ENCODE measurements at regions not wholly inside any gene's neighbourhood (a gene's known extent, or its start where the extent isn't known, plus 50 kb on each side); places are given as distances from the start of the nearest gene placed in this dataset.

GRCh38 chr2:13923823-13924222, 708.7 kb upstream of the LRATD1 start:
- DNase-seq (ENCODE audit: low read depth in 1 of 2, low spot score in 2 of 2) (no peak), FAIRE-seq (no peak)
- no peaks in the 10 kb centered on the region for H3K79me2 ChIP-seq (ENCODE audit: control insufficient read depth in 1 of 2, insufficient read depth in 2 of 2, low read length in 2 of 2)
- H4K20me1 ChIP-seq (replicated peaks in 1 of 2; ENCODE audit: control insufficient read depth in 1 of 2, insufficient read depth in 2 of 2, low read length in 2 of 2) = no peaks in the 10 kb centered on the region
- no peak overlapping the region for H3K14ac ChIP-seq (ENCODE audit: insufficient read length)
- H3K9me3 ChIP-seq (ENCODE audit: insufficient read depth in 2 of 2, low read depth in 1 of 2, low read length in 1 of 2) = peaks cover 0 to 3% of the 10 kb centered on the region in 2 experiments; a peak in 1 of 4 replicates
- no peak overlapping the region for H4K91ac ChIP-seq (replicated peaks; ENCODE audit: insufficient read length, low read length)
- no peaks in the 10 kb centered on the region for H3K79me1 ChIP-seq (ENCODE audit: low read depth, low read length)
- no peak overlapping the region for H3K4me2 ChIP-seq (ENCODE audit: insufficient read depth in 1 of 2, low read depth in 2 of 2, low read length in 2 of 2)
- no peak overlapping the region for H2BK15ac ChIP-seq (ENCODE audit: low read length)
- H2AK5ac ChIP-seq (ENCODE audit: low read depth, low read length) = no peak overlapping the region
- H4K8ac ChIP-seq (ENCODE audit: extremely low read depth, insufficient read depth, low read length) = no peak overlapping the region
- POLR2A ChIA-PET (ENCODE audit: partially characterized antibody) = no interaction called here
- no peak overlapping the region for H3K56ac ChIP-seq (replicated peaks; ENCODE audit: insufficient read length, low read depth, low read length)
- no peaks in the 10 kb centered on the region for H3K27me3 ChIP-seq (replicated peaks in 1 of 4; ENCODE audit: control insufficient read depth in 3 of 4, extremely low read depth in 1 of 4, insufficient read depth in 3 of 4, low read length in 3 of 4)
- H3K9ac ChIP-seq (replicated peaks in 1 of 4; ENCODE audit: extremely low read depth in 1 of 4, low read depth in 3 of 4, low read length in 3 of 4) = no peak overlapping the region
- WGBS, 2 experiments (ENCODE audit: extremely low coverage in 1 of 2, insufficient coverage in 1 of 2, insufficient read length in 1 of 2, insufficient replicate concordance in 2 of 2, low coverage in 1 of 2, low lambda C conversion rate in 2 of 2, missing lambda C conversion rate in 1 of 2) = 96% methylated on average over 6 of the region's 6 CpGs; no CpG with 5 or more reads in 1 of the 2 experiments
- no peak overlapping the region for H3K4ac ChIP-seq (replicated peaks; ENCODE audit: insufficient read length, low read depth, low read length)
- no peak overlapping the region for H2BK5ac ChIP-seq (ENCODE audit: low read depth, low read length)
- H3K27ac ChIP-seq (ENCODE audit: low read depth, low read length) = no peak overlapping the region
- H2BK12ac ChIP-seq (ENCODE audit: low read depth, low read length) = no peak overlapping the region
- CTCF ChIA-PET (ENCODE audit: partially characterized antibody) = no interaction called here
- H3K18ac ChIP-seq (ENCODE audit: extremely low read depth, low read length) = no peak overlapping the region
- no peaks in the 10 kb centered on the region for H3K4me1 ChIP-seq (replicated peaks in 1 of 4; ENCODE audit: control insufficient read depth in 3 of 4, insufficient read depth in 4 of 4, low read length in 3 of 4)
- H2AFZ ChIP-seq (ENCODE audit: low read length) = no peak overlapping the region
- H3K36me3 ChIP-seq (ENCODE audit: control insufficient read depth in 2 of 4, insufficient read depth in 4 of 4, low read length in 3 of 4) = no peaks in the 10 kb centered on the region
- H3K23me2 ChIP-seq (ENCODE audit: low read depth, low read length) = no peaks in the 10 kb centered on the region
- H4K5ac ChIP-seq (ENCODE audit: insufficient read length, low read depth, low read length) = no peak overlapping the region
- no peak for TF ChIP-seq TEAD4 (IDR thresholded peaks at IDR 0.05; ENCODE audit: low read depth, low read length)
- no peak for TF ChIP-seq CTBP2 (IDR thresholded peaks at IDR 0.05; ENCODE audit: borderline replicate concordance, insufficient read depth, insufficient read length, low read length)
- no peak for TF ChIP-seq ASH2L (IDR thresholded peaks at IDR 0.05; ENCODE audit: low read length)
- no peak for TF ChIP-seq BRCA1 (IDR thresholded peaks at IDR 0.05; ENCODE audit: low read depth, low read length)
- TF ChIP-seq, protein P1, sequence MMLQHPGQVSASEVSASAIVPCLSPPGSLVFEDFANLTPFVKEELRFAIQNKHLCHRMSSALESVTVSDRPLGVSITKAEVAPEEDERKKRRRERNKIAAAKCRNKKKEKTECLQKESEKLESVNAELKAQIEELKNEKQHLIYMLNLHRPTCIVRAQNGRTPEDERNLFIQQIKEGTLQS (IDR thresholded peaks at IDR 0.05; ENCODE audit: insufficient read depth, low read depth, low read length) = no peak
- peak; percentile 70 for TF ChIP-seq TBP (IDR thresholded peaks at IDR 0.05; ENCODE audit: low read depth, low read length)
- TF ChIP-seq SIRT6 (IDR thresholded peaks at IDR 0.05; ENCODE audit: low read length) = no peak
- H3K23ac ChIP-seq (ENCODE audit: insufficient read length) = no peak overlapping the region
- H3K4me3 ChIP-seq (ENCODE audit: extremely low read depth in 1 of 4, insufficient read depth in 2 of 4, low read depth in 3 of 4, low read length in 4 of 4) = no peak overlapping the region
- no peak overlapping the region for H2BK120ac ChIP-seq (replicated peaks; ENCODE audit: low read depth, low read length)
- H2BK20ac ChIP-seq (ENCODE audit: low read length) = no peak overlapping the region

All from H1 (cell line).